ENCODE measurements at regions not wholly inside any gene's neighbourhood (a gene's known extent, or its start where the extent isn't known, plus 50 kb on each side); places are given as distances from the start of the nearest gene placed in this dataset.

- BruUV-seq (replicated peaks): no TSS peak
- Mint-ChIP-seq H3K36me3 (ENCODE audit: insufficient read depth, unreplicated experiment) (no peaks in the 10 kb centered on the region), H3K4me1 (ENCODE audit: insufficient read depth, unreplicated experiment) (peaks cover 8% of the 10 kb centered on the region), H3K27ac (ENCODE audit: low read depth, unreplicated experiment) (no peak overlapping the region), H3K9me3 (ENCODE audit: unreplicated experiment) (no peaks in the 10 kb centered on the region), H3K4me3 (ENCODE audit: unreplicated experiment) (no peak overlapping the region), H3K27me3 (ENCODE audit: insufficient read depth, unreplicated experiment) (no peaks in the 10 kb centered on the region)
- CTCF ChIA-PET: interaction anchor here (0.6 to 1.2 kb wide), 10 partner anchors 14 to 898 kb away, joined by 3 to 6 read pairs (median 3); no protein-coding TSS in a partner anchor
- peak; percentile 50 for DNase-seq (ENCODE audit: unreplicated experiment)
- POLR2A ChIA-PET: interaction anchor here (0.6 to 1.2 kb wide), 3 partner anchors 11 to 97 kb away, joined by 3 to 4 read pairs (median 3); no protein-coding TSS in a partner anchor
- intact Hi-C loops (cut with micrococcal nuclease): loop anchor here (1.0 kb wide), 1 partner anchor 126 kb away; no protein-coding TSS in a partner anchor
- TF ChIP-seq, protein P1, sequence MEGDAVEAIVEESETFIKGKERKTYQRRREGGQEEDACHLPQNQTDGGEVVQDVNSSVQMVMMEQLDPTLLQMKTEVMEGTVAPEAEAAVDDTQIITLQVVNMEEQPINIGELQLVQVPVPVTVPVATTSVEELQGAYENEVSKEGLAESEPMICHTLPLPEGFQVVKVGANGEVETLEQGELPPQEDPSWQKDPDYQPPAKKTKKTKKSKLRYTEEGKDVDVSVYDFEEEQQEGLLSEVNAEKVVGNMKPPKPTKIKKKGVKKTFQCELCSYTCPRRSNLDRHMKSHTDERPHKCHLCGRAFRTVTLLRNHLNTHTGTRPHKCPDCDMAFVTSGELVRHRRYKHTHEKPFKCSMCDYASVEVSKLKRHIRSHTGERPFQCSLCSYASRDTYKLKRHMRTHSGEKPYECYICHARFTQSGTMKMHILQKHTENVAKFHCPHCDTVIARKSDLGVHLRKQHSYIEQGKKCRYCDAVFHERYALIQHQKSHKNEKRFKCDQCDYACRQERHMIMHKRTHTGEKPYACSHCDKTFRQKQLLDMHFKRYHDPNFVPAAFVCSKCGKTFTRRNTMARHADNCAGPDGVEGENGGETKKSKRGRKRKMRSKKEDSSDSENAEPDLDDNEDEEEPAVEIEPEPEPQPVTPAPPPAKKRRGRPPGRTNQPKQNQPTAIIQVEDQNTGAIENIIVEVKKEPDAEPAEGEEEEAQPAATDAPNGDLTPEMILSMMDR (IDR thresholded peaks at IDR 0.05; ENCODE audit: unreplicated experiment): no peak
These were observed 97.6 kb upstream of the SPRY4 start for GRCh38 chr5:142422429-142422828.

- Mint-ChIP-seq H3K27me3 (ENCODE audit: insufficient read depth, unreplicated experiment) (no peaks in the 10 kb centered on the region), H3K4me3 (ENCODE audit: unreplicated experiment) (no peak overlapping the region), H3K36me3 (ENCODE audit: insufficient read depth, unreplicated experiment) (no peaks in the 10 kb centered on the region), H3K27ac (ENCODE audit: low read depth, unreplicated experiment) (no peak overlapping the region), H3K9me3 (ENCODE audit: unreplicated experiment) (no peaks in the 10 kb centered on the region), H3K4me1 (ENCODE audit: insufficient read depth, unreplicated experiment) (peaks cover 8% of the 10 kb centered on the region)
- BruUV-seq (replicated peaks): no TSS peak
- CTCF ChIA-PET: interaction anchor here (0.6 to 1.2 kb wide), 13 partner anchors 14 to 897 kb away, joined by 3 to 6 read pairs (median 3); no protein-coding TSS in a partner anchor
- POLR2A ChIA-PET: interaction anchor here (0.6 to 1.2 kb wide), 3 partner anchors 10 to 96 kb away, joined by 3 to 4 read pairs (median 3); no protein-coding TSS in a partner anchor
- intact Hi-C loops (cut with micrococcal nuclease): loop anchor here (1.0 kb wide), 1 partner anchor 126 kb away; no protein-coding TSS in a partner anchor
- no peak for DNase-seq (ENCODE audit: unreplicated experiment)
- TF ChIP-seq, protein P1 (IDR thresholded peaks at IDR 0.05; ENCODE audit: unreplicated experiment): no peak
These were observed 97.0 kb upstream of the SPRY4 start for GRCh38 chr5:142421621-142422397.

- intact Hi-C loops (cut with micrococcal nuclease): no loop called here
- no peak overlapping the region for H3K27ac Mint-ChIP-seq (ENCODE audit: low read depth, unreplicated experiment)
- BruUV-seq (replicated peaks): no TSS peak
These were observed 96.4 kb upstream of the SPRY4 start for GRCh38 chr5:142421228-142421617.

More at GRCh38 chr5:142421228-142421617, 96.4 kb upstream of the SPRY4 start:
- Mint-ChIP-seq H3K27me3 (ENCODE audit: insufficient read depth, unreplicated experiment) (no peaks in the 10 kb centered on the region), H3K4me3 (ENCODE audit: unreplicated experiment) (no peak overlapping the region), H3K4me1 (ENCODE audit: insufficient read depth, unreplicated experiment) (peaks cover 8% of the 10 kb centered on the region), H3K36me3 (ENCODE audit: insufficient read depth, unreplicated experiment) (no peaks in the 10 kb centered on the region), H3K9me3 (ENCODE audit: unreplicated experiment) (no peaks in the 10 kb centered on the region)
- CTCF ChIA-PET: interaction anchor here (0.6 kb wide), 2 partner anchors 9 to 81 kb away, joined by 3 to 6 read pairs; no protein-coding TSS in a partner anchor
- TF ChIP-seq, protein P1 (IDR thresholded peaks at IDR 0.05; ENCODE audit: unreplicated experiment): no peak
- DNase-seq (ENCODE audit: unreplicated experiment): no peak
- POLR2A ChIA-PET: interaction anchor here (0.5 kb wide), 1 partner anchor 93 kb away, joined by 3 read pairs; no protein-coding TSS in a partner anchor
